ENCODE measurements at regions not wholly inside any gene's neighbourhood (a gene's known extent, or its start where the extent isn't known, plus 50 kb on each side); places are given as distances from the start of the nearest gene placed in this dataset.
"Not testable (repeated sequence)": the region's sequence is repeated elsewhere in the genome, so short reads cannot be mapped to it uniquely, and the experiment has no call there.

- Histone ChIP-seq H3K9me2 (replicated peaks; ENCODE audit: insufficient read depth, low read length) (no peaks in the 10 kb centered on the region), H3F3A (ENCODE audit: insufficient read depth) (no peaks in the 10 kb centered on the region), H3K9ac (ENCODE audit: low read length) (no peak overlapping the region), H4K20me1 (ENCODE audit: low read depth, low read length) (no peaks in the 10 kb centered on the region), H3K79me2 (ENCODE audit: insufficient read depth, low read length) (no peaks in the 10 kb centered on the region), H2AFZ (ENCODE audit: low read depth, low read length, severe bottlenecking) (no peak overlapping the region), H3K9me3 (ENCODE audit: insufficient read depth, low read length) (no peaks in the 10 kb centered on the region), H3K4me2 (ENCODE audit: low read depth, low read length, poor library complexity, severe bottlenecking) (no peak overlapping the region), H3K27ac (ENCODE audit: low read depth, low read length) (no peak overlapping the region), H3K36me3 (ENCODE audit: low read length) (no peaks in the 10 kb centered on the region), H3K27me3 (ENCODE audit: low read length) (no peaks in the 10 kb centered on the region), H3K4me3 (ENCODE audit: insufficient read depth, low read length, poor library complexity, severe bottlenecking) (no peak overlapping the region)
- TF ChIP-seq EZH2phosphoT487 (conservative IDR thresholded peaks at IDR 0.05; ENCODE audit: low read length), result no peak
- TF ChIP-seq CTCF (IDR thresholded peaks at IDR 0.05; ENCODE audit: insufficient read depth, low read length, poor library complexity, severe bottlenecking), result no peak
These were observed 69.1 kb upstream of the NANOS1 start for GRCh38 chr10:118960157-118961090.

DNA sequence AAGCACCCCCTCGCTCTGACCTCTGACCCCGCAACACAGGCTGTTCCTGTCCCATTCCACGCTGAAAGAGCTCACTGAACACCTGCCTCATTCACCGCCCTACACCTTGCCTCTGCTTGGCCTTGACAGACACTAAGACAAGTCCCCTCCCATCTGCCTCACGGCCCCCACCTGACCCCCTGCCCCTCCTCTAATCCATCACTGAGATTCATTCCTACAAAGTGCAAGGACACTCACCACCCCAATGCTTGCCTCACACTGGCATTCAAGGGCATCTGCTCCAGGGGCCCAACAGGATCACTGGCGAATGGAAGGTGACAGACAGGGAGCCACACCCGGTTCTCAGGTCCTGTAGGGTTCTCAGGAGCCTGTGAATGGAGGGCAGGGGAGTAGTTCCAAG is 68.1 kb upstream of the NANOS1 start:
- Histone ChIP-seq H4K20me1 (ENCODE audit: low read depth, low read length) (no peaks in the 10 kb centered on the region), H3F3A (ENCODE audit: insufficient read depth) (no peaks in the 10 kb centered on the region), H2AFZ (ENCODE audit: low read depth, low read length, severe bottlenecking) (no peak overlapping the region), H3K4me2 (ENCODE audit: low read depth, low read length, poor library complexity, severe bottlenecking) (no peak overlapping the region), H3K9ac (ENCODE audit: low read length) (no peak overlapping the region), H3K36me3 (ENCODE audit: low read length) (no peaks in the 10 kb centered on the region), H3K9me2 (replicated peaks; ENCODE audit: insufficient read depth, low read length) (no peaks in the 10 kb centered on the region), H3K27me3 (ENCODE audit: low read length) (no peaks in the 10 kb centered on the region), H3K79me2 (ENCODE audit: insufficient read depth, low read length) (no peaks in the 10 kb centered on the region), H3K4me3 (ENCODE audit: insufficient read depth, low read length, poor library complexity, severe bottlenecking) (no peak overlapping the region), H3K9me3 (ENCODE audit: insufficient read depth, low read length) (no peaks in the 10 kb centered on the region), H3K27ac (ENCODE audit: low read depth, low read length) (no peak overlapping the region)
- TF ChIP-seq EZH2phosphoT487 (conservative IDR thresholded peaks at IDR 0.05; ENCODE audit: low read length), result no peak
- no peak for TF ChIP-seq CTCF (IDR thresholded peaks at IDR 0.05; ENCODE audit: insufficient read depth, low read length, poor library complexity, severe bottlenecking)

DNA sequence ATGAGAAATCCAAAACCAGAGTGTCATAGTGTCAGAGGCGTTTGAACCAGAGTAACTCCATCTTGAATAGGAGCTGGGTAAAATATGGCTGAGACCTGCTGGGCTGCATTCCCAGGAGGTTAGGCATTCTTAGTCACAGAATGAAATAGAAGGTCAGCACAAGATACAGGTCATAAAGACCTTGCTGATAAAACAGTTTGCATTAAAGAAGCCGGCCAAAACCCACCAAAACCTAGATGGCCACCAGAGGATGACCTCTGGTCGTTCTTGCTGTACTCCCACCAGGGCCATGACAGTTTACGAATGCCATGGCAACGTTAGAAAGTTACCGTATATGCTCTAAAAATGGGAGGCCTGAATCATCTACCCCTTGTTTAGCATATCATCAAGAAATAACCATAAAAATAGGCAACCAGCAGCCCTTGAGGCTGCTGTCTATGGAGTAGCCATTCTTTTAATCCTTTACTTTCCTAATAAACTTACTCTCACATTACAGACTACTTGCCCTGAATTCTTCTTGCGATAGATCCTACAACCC is 67.1 kb upstream of the NANOS1 start:
- H3F3A ChIP-seq (ENCODE audit: insufficient read depth); H2AFZ ChIP-seq (ENCODE audit: low read depth, low read length, severe bottlenecking); H3K27me3 ChIP-seq (ENCODE audit: low read length); H3K9ac ChIP-seq (ENCODE audit: low read length); H3K79me2 ChIP-seq (ENCODE audit: insufficient read depth, low read length); H3K9me3 ChIP-seq (ENCODE audit: insufficient read depth, low read length); H3K27ac ChIP-seq (ENCODE audit: low read depth, low read length); H3K36me3 ChIP-seq (ENCODE audit: low read length); H3K9me2 ChIP-seq (replicated peaks; ENCODE audit: insufficient read depth, low read length); H3K4me2 ChIP-seq (ENCODE audit: low read depth, low read length, poor library complexity, severe bottlenecking); H3K4me3 ChIP-seq (ENCODE audit: insufficient read depth, low read length, poor library complexity, severe bottlenecking); H4K20me1 ChIP-seq (ENCODE audit: low read depth, low read length): not testable (repeated sequence)

- no peaks in the 10 kb centered on the region for H3K79me2 ChIP-seq (ENCODE audit: insufficient read depth, low read length)
- H2AFZ ChIP-seq (ENCODE audit: low read depth, low read length, severe bottlenecking), result no peak overlapping the region
- H3K4me2 ChIP-seq (ENCODE audit: low read depth, low read length, poor library complexity, severe bottlenecking), result no peak overlapping the region
- H3K36me3 ChIP-seq (ENCODE audit: low read length), result no peaks in the 10 kb centered on the region
- H3K9ac ChIP-seq (ENCODE audit: low read length), result no peak overlapping the region
- H3K27me3 ChIP-seq (ENCODE audit: low read length), result no peaks in the 10 kb centered on the region
- H3K27ac ChIP-seq (ENCODE audit: low read depth, low read length), result no peak overlapping the region
- TF ChIP-seq CTCF (IDR thresholded peaks at IDR 0.05; ENCODE audit: insufficient read depth, low read length, poor library complexity, severe bottlenecking), result no peak
- TF ChIP-seq EZH2phosphoT487 (conservative IDR thresholded peaks at IDR 0.05; ENCODE audit: low read length), result no peak
- H4K20me1 ChIP-seq (ENCODE audit: low read depth, low read length), result no peaks in the 10 kb centered on the region
- no peaks in the 10 kb centered on the region for H3K9me3 ChIP-seq (ENCODE audit: insufficient read depth, low read length)
- no peaks in the 10 kb centered on the region for H3F3A ChIP-seq (ENCODE audit: insufficient read depth)
- H3K9me2 ChIP-seq (replicated peaks; ENCODE audit: insufficient read depth, low read length), result no peaks in the 10 kb centered on the region
- no peak overlapping the region for H3K4me3 ChIP-seq (ENCODE audit: insufficient read depth, low read length, poor library complexity, severe bottlenecking)
These were observed 66.2 kb upstream of the NANOS1 start for GRCh38 chr10:118963341-118963740.

Data from SU-DHL-6 (cell line).